OCI-LY7 (cell line): ENCODE measurements at regions not wholly inside any gene's neighbourhood (a gene's known extent, or its start where the extent isn't known, plus 50 kb on each side); places are given as distances from the start of the nearest gene placed in this dataset.
"Not testable (repeated sequence)": the region's sequence is repeated elsewhere in the genome, so short reads cannot be mapped to it uniquely, and the experiment has no call there.

Source experiments
- BruUV-seq: library from RNA; stranded (reverse); fragments of 400-500 nt; replicated peaks from 2 replicates; lab custom pipeline; 2021; lab: Mats Ljungman, UMichigan
- CTCF ChIA-PET: fragments of 300-600 bp; sonication (Branson Sonifier 250); formaldehyde crosslinking; loops from one replicate; lab custom pipeline; 2022; ENCODE audit warnings: antibody characterized with exemption; ENCODE audit not compliant: unreplicated experiment; lab: Charles Lee
- POLR2A ChIA-PET: fragments of 300-600 bp; sonication (Branson Sonifier 250); formaldehyde crosslinking; loops from one replicate; lab custom pipeline; 2022; ENCODE audit warnings: antibody characterized with exemption; lab: Charles Lee
- DNase-seq: peaks from one replicate; pipeline ENCODE4 v3.0.0-alpha.2; 2015; ENCODE audit warnings: low spot score
- H2AFZ ChIP-seq: fragments of 200-600 bp; sonication (generic), shearing (Covaris generic); 2 replicates; pipeline ENCODE4 v1.6.1; 2014; ENCODE audit warnings: mild to moderate bottlenecking, antibody characterized with exemption, low read length, moderate library complexity
- H3K27ac ChIP-seq: fragments of 200-600 bp; sonication (generic); 2 replicates; pipeline ENCODE4 v1.5.1; 2014; ENCODE audit warnings: mixed run types, low read depth, mild to moderate bottlenecking, moderate library complexity, low read length, inconsistent platforms; ENCODE audit not compliant: poor library complexity, severe bottlenecking
- H3K36me3 ChIP-seq: fragments of 200-600 bp; sonication (generic); 2 replicates; pipeline ENCODE4 v1.6.1; 2014; ENCODE audit warnings: mild to moderate bottlenecking, antibody characterized with exemption, low read length, moderate library complexity, mixed read lengths; ENCODE audit not compliant: insufficient read depth
- H3K4me1 ChIP-seq: fragments of 200-600 bp; sonication (generic); 2 replicates; pipeline ENCODE4 v1.5.1; 2014; ENCODE audit warnings: mild to moderate bottlenecking, low read length; ENCODE audit not compliant: insufficient read depth, poor library complexity, severe bottlenecking
- H3K4me2 ChIP-seq: fragments of 200-600 bp; sonication (generic); 2 replicates; pipeline ENCODE4 v1.6.1; 2014; ENCODE audit warnings: mild to moderate bottlenecking, low read length
- H3K4me3 ChIP-seq: fragments of 200-600 bp; sonication (generic); 2 replicates; pipeline ENCODE4 v1.5.1; 2014; ENCODE audit warnings: mild to moderate bottlenecking, low read depth, low read length; ENCODE audit not compliant: poor library complexity, severe bottlenecking
- H3K79me2 ChIP-seq: fragments of 200-600 bp; sonication (generic); 2 replicates; pipeline ENCODE4 v1.6.1; 2016; ENCODE audit warnings: low read depth, mild to moderate bottlenecking, low read length, moderate library complexity, mixed read lengths; ENCODE audit not compliant: insufficient read depth
- H3K9me2 ChIP-seq: fragments of 200-600 bp; sonication (generic); 2 replicates; pipeline ENCODE4 v1.6.1; 2016; ENCODE audit warnings: mild to moderate bottlenecking, low read length, mixed read lengths; ENCODE audit not compliant: insufficient read depth
- H3K9me3 ChIP-seq: fragments of 200-600 bp; sonication (generic); 2 replicates; pipeline ENCODE4 v1.6.1; 2014; ENCODE audit warnings: mild to moderate bottlenecking, mixed run types, low read length, mixed read lengths
- H4K20me1 ChIP-seq: fragments of 200-600 bp; sonication (generic); 2 replicates; pipeline ENCODE4 v1.6.1; 2014; ENCODE audit warnings: mild to moderate bottlenecking, antibody characterized with exemption, low read length, moderate library complexity, mixed read lengths; ENCODE audit not compliant: insufficient read depth
- CTCF ChIP-seq: fragments of 200-600 bp; sonication (generic); conservative IDR thresholded peaks from 2 replicates; pipeline ENCODE4 v1.5.1; 2014; ENCODE audit warnings: mild to moderate bottlenecking, antibody characterized with exemption, low read length, moderate library complexity, mixed read lengths
- EZH2phosphoT487 ChIP-seq: fragments of 200-600 bp; sonication (generic); IDR thresholded peaks from 2 replicates; pipeline ENCODE4 v1.6.1; 2018; ENCODE audit warnings: low read depth, borderline replicate concordance, mild to moderate bottlenecking, mixed run types, antibody characterized with exemption, low read length, moderate library complexity, mixed read lengths
- intact Hi-C: fragments of 100-400 bp; cut with micrococcal nuclease; formaldehyde crosslinking; loops from one replicate; pipeline ENCODE4 v1.10.0; 2022; ENCODE audit not compliant: unreplicated experiment

DNA sequence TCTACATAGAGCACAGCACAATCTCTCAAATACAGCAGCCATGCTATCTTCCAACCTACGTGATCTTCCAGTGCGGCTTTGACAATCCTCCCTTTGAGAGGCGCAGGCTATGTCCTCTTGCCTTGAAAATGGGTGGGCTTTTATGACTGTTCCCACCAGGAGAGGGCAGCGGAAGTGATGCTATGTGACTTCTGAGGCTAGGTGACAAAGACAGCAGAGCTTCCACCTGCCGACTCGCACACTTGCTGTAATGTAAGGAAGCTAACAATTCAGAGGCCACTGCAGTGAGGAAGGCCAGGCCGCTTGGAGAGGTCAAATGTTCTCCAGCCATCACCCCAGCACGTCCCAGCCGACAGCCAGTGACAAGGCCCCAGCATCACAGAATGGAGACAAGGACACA lies 65.8 kb downstream of the MRPL57 start:
- CTCF ChIA-PET, result no interaction called here
- H3K36me3 ChIP-seq, result no peaks in the 10 kb centered on the region
- H3K9me2 ChIP-seq, result no peaks in the 10 kb centered on the region
- H3K4me2 ChIP-seq, result no peak overlapping the region
- BruUV-seq, result no TSS peak
- H3K27ac ChIP-seq, result no peak overlapping the region
- no peaks in the 10 kb centered on the region for H3K4me1 ChIP-seq
- no peaks in the 10 kb centered on the region for H3K9me3 ChIP-seq
- TF ChIP-seq EZH2phosphoT487 (no peak), CTCF (peak; percentile 44; the same call in 1 of the 2 replicates)
- H3K4me3 ChIP-seq, result no peak overlapping the region
- intact Hi-C loops, result no loop called here
- DNase-seq, result peak; percentile 11
- no peaks in the 10 kb centered on the region for H3K79me2 ChIP-seq
- no peak overlapping the region for H2AFZ ChIP-seq
- H4K20me1 ChIP-seq, result no peaks in the 10 kb centered on the region
- POLR2A ChIA-PET, result interaction anchor here (1.1 kb wide), 1 partner anchor 66 kb away, joined by 4 read pairs; the partner anchor contains the start of genes MRPL57 and SKA3

DNA sequence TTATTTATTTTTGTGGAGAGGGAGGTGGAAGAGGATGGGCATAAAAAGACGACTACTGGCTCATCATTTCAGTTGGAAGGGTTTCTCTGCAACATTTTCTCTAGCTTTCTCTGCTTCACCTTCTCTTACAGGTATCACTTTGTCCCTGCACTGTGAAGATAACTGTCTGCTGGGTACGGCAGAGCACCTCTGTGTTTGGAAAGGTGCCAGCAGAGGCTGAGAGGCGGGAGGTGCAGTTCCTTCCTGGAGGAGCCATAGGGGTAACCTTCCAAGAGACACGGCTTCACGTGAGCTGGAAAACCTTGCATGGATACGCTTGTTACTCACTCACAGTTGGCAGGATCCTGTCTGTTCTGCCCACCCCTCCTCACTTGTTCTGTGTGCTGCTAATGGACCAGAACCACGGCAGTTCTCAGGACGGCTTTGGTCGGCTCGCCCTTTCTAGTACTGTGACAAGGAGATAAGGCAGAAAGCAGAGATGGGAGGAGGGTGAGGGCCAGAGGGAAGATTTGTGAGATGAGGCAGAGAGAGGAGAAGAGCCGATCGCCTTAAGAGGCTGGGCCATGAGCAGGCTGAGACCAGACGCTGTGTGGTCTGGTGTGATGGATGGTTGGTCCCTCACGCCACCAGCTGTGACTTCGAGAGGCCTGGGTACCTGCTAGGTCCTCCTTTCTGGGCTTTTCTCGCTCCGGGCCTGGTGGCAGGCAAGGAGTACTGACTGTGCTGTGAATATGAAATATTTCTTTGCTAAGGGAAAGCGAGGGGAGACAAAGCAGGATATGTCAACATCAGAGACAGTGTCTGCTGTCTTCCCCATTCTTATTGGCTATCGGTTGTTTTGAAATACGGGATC lies 66.8 kb downstream of the MRPL57 start:
- CTCF ChIA-PET, result no interaction called here
- Histone ChIP-seq H3K36me3 (no peaks in the 10 kb centered on the region), H3K9me2 (no peaks in the 10 kb centered on the region), H3K4me2 (no peak overlapping the region), H3K4me1 (no peaks in the 10 kb centered on the region), H4K20me1 (no peaks in the 10 kb centered on the region), H3K27ac (no peak overlapping the region), H3K9me3 (no peaks in the 10 kb centered on the region), H3K4me3 (no peak overlapping the region), H2AFZ (no peak overlapping the region), H3K79me2 (no peaks in the 10 kb centered on the region)
- no TSS peak for BruUV-seq
- DNase-seq, result no peak
- intact Hi-C loops, result no loop called here
- POLR2A ChIA-PET, result interaction anchor here (0.7 kb wide), 1 partner anchor 376 kb away, joined by 4 read pairs; no protein-coding TSS in a partner anchor
- TF ChIP-seq EZH2phosphoT487 (no peak), CTCF (no peak)

GRCh38 chr13:21243898-21244184 lies 67.4 kb downstream of the MRPL57 start:
- H3K4me3 ChIP-seq, intact Hi-C loops, BruUV-seq, DNase-seq, H3K9me3 ChIP-seq, CTCF ChIA-PET, H3K4me2 ChIP-seq, H3K36me3 ChIP-seq, H3K9me2 ChIP-seq, H4K20me1 ChIP-seq, H3K4me1 ChIP-seq, H2AFZ ChIP-seq, H3K79me2 ChIP-seq, H3K27ac ChIP-seq, POLR2A ChIA-PET: not testable (repeated sequence)
